ENCODE measurements at regions not wholly inside any gene's neighbourhood (a gene's known extent, or its start where the extent isn't known, plus 50 kb on each side); places are given as distances from the start of the nearest gene placed in this dataset.
"Not testable (repeated sequence)": the region's sequence is repeated elsewhere in the genome, so short reads cannot be mapped to it uniquely, and the experiment has no call there.

DNA sequence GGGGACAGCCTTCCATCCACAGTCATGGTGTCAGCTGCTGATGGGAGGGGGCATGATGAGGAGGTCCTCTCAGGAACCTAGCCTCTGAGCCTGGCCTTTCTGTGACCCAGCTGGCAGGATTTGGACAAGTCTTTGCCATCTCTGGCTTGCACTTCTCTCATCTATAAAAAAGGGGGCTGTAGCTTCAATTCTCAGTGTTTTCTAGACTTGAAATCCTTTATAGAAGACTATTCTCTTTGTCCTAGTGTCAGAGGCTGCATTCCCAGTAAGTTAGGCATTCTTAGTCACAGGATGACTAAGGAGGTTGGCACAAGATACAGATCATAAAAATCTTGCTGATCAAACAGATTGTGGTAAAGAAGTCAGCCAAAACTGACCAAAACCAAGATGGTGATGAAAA, 958.5 kb downstream of the CNTNAP5 start:
- no peaks in the 10 kb centered on the region for H3K27me3 ChIP-seq
- no peaks in the 10 kb centered on the region for H3K36me3 ChIP-seq
- DNase-seq = no peak
- no peaks in the 10 kb centered on the region for H3K4me1 ChIP-seq
- no peak overlapping the region for H3K4me3 ChIP-seq (ENCODE audit: low read depth, low read length)
- TF ChIP-seq, protein P1, sequence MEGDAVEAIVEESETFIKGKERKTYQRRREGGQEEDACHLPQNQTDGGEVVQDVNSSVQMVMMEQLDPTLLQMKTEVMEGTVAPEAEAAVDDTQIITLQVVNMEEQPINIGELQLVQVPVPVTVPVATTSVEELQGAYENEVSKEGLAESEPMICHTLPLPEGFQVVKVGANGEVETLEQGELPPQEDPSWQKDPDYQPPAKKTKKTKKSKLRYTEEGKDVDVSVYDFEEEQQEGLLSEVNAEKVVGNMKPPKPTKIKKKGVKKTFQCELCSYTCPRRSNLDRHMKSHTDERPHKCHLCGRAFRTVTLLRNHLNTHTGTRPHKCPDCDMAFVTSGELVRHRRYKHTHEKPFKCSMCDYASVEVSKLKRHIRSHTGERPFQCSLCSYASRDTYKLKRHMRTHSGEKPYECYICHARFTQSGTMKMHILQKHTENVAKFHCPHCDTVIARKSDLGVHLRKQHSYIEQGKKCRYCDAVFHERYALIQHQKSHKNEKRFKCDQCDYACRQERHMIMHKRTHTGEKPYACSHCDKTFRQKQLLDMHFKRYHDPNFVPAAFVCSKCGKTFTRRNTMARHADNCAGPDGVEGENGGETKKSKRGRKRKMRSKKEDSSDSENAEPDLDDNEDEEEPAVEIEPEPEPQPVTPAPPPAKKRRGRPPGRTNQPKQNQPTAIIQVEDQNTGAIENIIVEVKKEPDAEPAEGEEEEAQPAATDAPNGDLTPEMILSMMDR (IDR thresholded peaks at IDR 0.05; ENCODE audit: low read depth, low read length) = no peak
- H3K9me3 ChIP-seq = no peaks in the 10 kb centered on the region

- Histone ChIP-seq H3K4me1 (no peaks in the 10 kb centered on the region), H3K9me3 (no peaks in the 10 kb centered on the region), H3K36me3 (no peaks in the 10 kb centered on the region), H3K27me3 (no peaks in the 10 kb centered on the region), H3K4me3 (ENCODE audit: low read depth, low read length) (no peak overlapping the region)
- DNase-seq = no peak
- TF ChIP-seq, protein P1 (IDR thresholded peaks at IDR 0.05; ENCODE audit: low read depth, low read length) = no peak
Observed at GRCh38 chr2:124985270-124985669, 960.2 kb downstream of the CNTNAP5 start.

GRCh38 chr2:124986136-124986535, 961.0 kb downstream of the CNTNAP5 start:
- no peaks in the 10 kb centered on the region for H3K27me3 ChIP-seq
- no peaks in the 10 kb centered on the region for H3K4me1 ChIP-seq
- H3K36me3 ChIP-seq = no peaks in the 10 kb centered on the region
- TF ChIP-seq, protein P1 (IDR thresholded peaks at IDR 0.05; ENCODE audit: low read depth, low read length) = no peak
- H3K4me3 ChIP-seq (ENCODE audit: low read depth, low read length) = no peak overlapping the region
- no peaks in the 10 kb centered on the region for H3K9me3 ChIP-seq
- DNase-seq = no peak

DNA sequence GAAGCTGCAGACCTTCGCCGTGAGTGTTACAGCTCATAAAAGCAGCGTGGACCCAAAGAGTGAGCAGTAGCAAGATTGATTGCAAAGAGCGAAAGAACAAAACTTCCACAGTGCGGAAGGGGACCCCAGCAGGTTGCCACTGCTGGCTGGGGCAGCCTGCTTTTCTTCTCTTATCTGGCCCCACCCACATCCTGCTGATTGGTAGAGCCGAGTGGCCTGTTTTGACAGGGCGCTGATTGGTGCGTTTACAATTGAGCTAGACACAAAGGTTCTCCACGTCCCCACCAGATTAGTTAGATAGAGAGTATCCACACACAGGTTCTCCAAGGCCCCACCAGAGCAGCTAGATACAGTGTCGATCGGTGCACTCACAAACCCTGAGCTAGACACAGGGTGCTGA, 961.8 kb downstream of the CNTNAP5 start:
- not testable (repeated sequence) for DNase-seq

GRCh38 chr2:124987436-124987835, 962.3 kb downstream of the CNTNAP5 start:
- H3K36me3 ChIP-seq; H3K4me3 ChIP-seq (ENCODE audit: low read depth, low read length); H3K9me3 ChIP-seq; DNase-seq; H3K4me1 ChIP-seq; H3K27me3 ChIP-seq: not testable (repeated sequence)

More for the DNA sequence above, 961.8 kb downstream of the CNTNAP5 start:
- not testable (repeated sequence) for H3K4me3 ChIP-seq (ENCODE audit: low read depth, low read length); H3K36me3 ChIP-seq; H3K27me3 ChIP-seq; H3K4me1 ChIP-seq; H3K9me3 ChIP-seq

DNA sequence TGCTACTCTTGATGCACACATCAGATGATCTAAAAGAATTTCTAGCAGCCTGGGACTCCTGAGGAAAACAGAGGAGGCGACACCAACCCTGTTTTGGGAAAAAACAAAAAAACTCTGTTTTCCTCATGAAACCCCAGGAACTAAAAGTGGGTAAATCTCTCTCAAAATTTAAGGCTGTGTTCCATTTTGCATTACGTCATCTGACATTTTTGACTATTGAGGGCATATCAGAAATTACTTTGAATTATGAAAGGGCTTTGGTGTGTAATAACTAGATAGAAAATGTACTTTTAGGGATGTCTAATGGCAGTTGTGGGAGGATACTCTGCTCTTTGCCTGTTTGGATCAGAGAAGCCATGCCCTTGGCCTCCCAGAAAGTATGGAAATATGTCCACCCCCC, 963.0 kb downstream of the CNTNAP5 start:
- H3K4me3 ChIP-seq (ENCODE audit: low read depth, low read length) = no peak overlapping the region
- no peaks in the 10 kb centered on the region for H3K9me3 ChIP-seq
- no peaks in the 10 kb centered on the region for H3K27me3 ChIP-seq
- no peak for DNase-seq
- H3K36me3 ChIP-seq = no peaks in the 10 kb centered on the region
- TF ChIP-seq, protein P1 (IDR thresholded peaks at IDR 0.05; ENCODE audit: low read depth, low read length) = no peak
- H3K4me1 ChIP-seq = no peaks in the 10 kb centered on the region

- no peaks in the 10 kb centered on the region for H3K36me3 ChIP-seq
- no peaks in the 10 kb centered on the region for H3K27me3 ChIP-seq
- DNase-seq = no peak
- no peak overlapping the region for H3K4me3 ChIP-seq (ENCODE audit: low read depth, low read length)
- H3K4me1 ChIP-seq = no peaks in the 10 kb centered on the region
- H3K9me3 ChIP-seq = no peaks in the 10 kb centered on the region
- TF ChIP-seq, protein P1 (IDR thresholded peaks at IDR 0.05; ENCODE audit: low read depth, low read length) = no peak
Observed at GRCh38 chr2:124988794-124989193, 963.7 kb downstream of the CNTNAP5 start.
